ENCODE measurements at regions not wholly inside any gene's neighbourhood (a gene's known extent, or its start where the extent isn't known, plus 50 kb on each side); places are given as distances from the start of the nearest gene placed in this dataset.
"Not testable (repeated sequence)": the region's sequence is repeated elsewhere in the genome, so short reads cannot be mapped to it uniquely, and the experiment has no call there.

DNA sequence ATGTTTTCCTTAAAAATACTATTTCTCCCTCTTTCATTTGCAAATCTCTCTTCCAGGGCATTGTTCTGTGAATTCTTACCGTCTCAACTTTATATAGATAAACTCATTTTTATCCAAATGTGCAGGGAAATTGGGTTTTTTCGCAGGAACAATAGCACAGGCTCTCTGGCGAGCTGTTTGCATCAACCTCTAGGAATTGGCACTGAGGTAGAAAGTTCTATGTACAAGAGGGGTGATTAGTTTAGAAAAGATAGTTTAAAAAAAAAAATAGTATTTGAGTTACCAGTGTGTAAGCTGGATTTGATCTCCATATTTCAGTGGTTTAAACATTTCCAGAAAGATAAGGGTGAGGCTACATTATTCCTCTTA lies 129.7 kb upstream of the BTN3A2 start:
- DNase-seq = no peak

DNA sequence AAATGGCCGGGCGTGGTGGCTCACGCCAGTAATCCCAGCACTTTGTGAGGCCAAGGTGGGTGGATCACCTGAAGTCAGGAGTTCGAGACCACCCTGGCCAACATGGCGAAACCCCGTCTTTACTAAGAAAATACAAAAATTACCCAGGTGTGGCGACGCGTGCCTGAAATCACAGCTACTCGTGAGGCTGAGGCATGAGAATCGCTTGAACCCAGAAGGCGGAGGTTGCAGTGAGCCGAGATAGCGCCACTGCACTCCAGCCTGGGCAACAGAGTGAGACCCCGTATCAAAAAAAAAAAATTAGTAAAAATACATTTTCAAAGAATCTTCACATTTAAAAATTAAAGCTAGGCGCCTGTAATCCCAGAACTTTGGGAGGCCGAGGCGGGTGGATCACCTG lies 125.6 kb upstream of the BTN3A2 start:
- DNase-seq = not testable (repeated sequence)

DNA sequence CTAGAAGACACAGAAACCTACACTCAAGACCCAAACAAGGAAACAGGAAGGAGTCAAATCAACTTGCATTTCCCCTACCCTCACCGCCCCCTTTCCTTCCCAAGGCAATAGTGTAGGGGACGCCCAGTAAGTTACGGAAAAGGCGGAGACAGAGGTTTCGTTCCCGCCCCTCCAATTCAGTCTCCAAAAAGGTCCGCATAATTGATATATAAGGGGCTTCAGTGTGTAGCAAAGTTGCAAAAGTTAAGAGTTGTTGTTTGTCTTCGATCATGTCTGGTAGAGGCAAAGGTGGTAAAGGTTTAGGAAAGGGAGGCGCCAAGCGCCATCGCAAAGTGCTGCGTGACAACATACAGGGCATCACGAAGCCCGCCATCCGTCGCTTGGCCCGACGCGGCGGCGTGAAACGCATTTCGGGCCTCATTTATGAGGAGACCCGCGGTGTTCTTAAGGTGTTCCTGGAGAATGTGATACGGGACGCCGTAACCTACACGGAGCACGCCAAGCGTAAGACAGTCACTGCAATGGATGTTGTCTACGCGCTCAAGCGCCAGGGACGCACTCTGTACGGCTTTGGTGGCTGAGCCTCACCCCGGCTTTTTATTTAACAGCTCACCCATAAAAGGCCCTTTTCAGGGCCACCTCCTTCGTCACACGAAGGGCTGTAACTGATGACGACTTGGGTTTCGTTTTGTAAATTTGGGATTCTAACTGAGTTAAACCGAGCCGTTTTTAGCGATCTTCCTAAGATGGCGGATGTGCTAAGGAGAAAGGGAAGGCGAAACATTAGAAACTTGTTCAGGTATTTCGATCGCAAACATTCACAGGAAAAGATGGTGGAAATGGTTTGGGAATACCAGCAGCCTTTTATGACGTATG lies 124.6 kb upstream of the BTN3A2 start:
- DNase-seq = peak; percentile 94

DNA sequence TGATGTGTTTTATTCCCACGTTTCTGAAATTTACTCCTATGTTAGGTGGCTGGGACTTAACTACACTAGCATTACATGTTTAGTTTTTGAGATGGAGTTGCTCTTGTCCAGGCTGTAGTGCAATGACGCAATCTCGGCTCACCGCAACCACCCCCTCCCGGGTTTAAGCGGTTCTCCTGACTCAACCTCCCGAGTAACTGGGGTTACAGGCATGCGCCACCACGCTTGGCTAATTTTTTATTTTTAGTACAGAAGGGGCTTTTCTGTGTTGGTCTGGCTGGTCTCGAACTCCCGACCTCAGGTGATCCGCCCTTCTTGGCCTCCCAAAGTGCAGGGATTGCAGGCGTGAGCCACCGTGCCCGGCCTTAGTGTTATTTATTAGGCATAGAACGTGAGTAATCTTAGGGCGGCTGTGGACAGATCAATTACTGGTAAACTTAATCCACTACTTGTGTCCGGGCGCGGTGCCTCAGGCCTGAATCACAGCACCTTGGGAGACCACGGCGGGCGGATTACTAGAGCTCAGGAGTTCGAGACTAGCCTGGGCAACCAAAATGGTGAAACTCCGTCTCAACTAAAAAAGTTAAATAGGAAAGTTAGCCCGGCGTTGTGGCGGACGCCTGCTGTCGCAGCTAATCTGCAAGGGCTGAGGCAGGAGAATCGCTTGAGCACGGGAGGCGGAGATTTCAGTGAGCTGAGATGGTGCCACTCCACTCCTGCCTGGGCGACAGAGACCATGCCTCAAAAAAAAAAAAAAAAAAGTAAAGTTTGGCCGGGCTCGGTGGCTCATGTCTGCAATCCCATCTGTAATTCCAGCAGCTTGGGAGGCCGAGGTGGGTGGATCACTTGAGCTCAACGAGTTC lies 123.7 kb upstream of the BTN3A2 start:
- peak; percentile 75 for DNase-seq

DNA sequence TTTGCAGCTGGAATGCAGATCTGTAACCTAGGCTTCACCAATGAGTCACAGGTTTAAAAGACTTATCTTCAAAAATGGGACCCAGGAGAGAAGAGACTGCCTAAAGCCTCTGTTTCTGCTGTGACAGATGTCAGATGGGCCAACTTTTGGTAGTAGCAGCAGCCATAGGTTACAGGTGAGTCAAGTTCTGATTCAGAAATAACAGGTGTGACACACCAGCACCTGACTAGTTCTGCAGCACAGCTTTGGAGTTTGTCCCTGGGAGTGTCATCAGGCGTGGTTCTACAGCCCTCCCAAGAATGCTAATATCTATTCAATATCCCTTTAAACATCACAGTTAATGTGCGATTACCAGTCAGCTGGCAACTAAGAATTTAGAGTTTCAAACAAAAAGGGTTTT lies 121.9 kb upstream of the BTN3A2 start:
- DNase-seq = no peak

DNA sequence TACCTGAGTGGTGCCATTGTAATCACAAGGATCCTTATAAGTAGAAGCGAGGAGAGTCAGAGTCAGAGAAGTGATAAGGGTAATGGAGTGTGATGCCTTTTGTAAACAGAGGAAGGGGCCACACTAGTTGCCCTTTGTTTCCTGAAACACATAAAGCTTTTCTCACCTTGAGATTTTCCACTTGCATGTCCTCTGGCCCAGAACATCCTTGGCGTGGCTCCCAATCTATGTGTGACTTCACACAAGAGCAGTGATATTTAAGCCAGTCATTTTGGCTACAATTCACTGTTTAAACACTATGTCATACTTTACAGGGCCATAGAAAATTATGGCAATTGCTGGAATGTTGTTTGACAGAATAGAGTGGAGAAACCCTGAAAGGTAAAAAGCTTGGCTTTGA lies 121.2 kb upstream of the BTN3A2 start:
- DNase-seq = no peak

DNA sequence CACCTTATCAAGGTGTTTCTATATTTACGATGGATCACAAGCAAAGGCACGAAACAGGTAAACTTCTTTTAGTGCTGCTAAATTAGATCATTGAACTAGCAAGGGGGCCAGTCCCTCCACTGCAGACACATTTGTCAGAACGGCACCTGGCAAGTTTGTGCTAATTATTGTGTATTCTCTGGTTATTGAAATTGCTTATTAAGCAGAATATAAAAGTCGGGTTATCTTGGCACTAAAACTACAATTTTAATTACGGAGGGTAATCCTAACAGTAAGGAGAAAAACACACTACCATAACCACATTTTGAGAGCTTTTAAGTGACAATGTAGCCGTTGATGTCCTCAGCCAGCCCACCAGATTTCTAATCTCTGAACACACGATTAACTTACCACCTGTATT lies 118.9 kb upstream of the BTN3A2 start:
- no peak for DNase-seq

DNA sequence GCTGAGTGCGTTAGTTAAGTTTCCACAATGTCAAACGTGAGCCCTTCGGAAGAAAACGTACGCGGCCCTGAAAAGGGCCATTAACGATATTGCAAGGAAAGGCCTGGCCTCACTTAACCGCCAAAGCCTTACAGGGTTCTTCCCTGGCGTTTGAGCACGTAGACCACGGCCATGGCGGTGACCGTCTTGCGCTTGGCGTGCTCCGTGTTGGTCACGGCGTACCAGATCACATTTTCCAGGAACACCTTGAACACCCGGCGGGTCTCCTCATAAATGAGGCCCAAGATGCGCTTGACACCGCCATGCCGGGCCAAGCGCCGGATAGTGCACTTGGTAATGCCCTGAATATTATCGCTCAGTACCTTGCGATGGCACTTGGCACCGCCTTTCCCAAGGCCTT lies 118.4 kb upstream of the BTN3A2 start:
- DNase-seq = no peak

DNA sequence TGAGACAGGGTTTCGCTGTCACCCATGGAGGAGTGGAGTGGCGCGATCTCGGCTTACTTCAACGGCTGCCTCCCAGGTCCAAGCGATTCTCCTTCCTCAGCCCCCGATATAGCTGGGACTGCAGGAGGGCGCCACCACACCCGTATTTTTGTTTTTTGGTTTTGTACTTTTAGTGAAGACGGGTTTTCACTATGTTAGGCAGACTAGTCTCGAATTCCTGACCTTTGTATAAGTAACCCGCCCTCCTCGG lies 115.4 kb upstream of the BTN3A2 start:
- DNase-seq = peak; percentile 79

DNA sequence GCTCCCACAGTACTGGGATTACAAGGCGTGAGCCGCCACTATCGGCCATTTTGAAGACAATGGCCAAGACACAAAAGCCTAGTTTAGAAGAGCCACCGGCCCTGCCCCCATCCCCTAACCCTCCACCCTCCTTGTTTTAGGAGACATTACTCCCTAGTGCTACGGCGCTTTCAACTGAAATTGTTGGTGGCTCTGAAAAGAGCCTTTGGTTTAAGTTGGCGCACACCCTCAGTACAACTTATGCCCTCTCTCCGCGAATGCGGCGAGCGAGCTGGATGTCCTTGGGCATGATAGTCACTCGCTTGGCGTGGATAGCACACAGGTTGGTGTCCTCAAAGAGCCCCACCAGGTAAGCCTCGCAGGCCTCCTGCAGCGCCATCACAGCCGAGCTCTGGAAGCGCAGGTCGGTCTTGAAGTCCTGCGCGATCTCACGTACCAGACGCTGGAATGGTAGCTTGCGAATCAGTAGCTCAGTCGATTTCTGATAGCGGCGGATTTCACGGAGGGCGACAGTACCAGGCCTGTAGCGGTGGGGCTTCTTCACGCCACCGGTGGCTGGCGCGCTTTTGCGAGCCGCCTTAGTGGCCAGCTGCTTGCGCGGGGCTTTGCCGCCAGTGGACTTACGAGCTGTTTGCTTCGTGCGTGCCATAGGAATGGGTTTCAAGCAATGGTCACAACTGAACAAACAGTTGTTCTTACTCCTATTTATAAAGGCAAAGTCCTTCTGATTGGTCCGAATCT lies 114.9 kb upstream of the BTN3A2 start:
- peak; percentile 71 for DNase-seq

DNA sequence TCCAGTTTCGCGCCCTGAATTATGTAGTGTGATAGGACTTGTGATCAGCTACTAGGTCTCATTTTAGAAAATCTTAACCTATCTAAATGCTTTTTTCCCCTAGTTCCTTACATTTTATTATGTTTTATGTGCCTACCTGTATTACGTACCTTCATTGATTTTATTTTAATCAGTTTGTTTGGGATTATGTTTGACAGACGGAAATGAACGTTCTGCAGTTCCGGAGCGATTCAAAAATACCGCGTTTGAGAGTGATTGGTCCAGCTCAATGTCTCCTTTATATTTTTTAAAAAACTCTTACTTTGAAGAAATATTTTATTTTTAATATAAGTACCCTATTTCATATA lies 114.3 kb upstream of the BTN3A2 start:
- no peak for DNase-seq

DNA sequence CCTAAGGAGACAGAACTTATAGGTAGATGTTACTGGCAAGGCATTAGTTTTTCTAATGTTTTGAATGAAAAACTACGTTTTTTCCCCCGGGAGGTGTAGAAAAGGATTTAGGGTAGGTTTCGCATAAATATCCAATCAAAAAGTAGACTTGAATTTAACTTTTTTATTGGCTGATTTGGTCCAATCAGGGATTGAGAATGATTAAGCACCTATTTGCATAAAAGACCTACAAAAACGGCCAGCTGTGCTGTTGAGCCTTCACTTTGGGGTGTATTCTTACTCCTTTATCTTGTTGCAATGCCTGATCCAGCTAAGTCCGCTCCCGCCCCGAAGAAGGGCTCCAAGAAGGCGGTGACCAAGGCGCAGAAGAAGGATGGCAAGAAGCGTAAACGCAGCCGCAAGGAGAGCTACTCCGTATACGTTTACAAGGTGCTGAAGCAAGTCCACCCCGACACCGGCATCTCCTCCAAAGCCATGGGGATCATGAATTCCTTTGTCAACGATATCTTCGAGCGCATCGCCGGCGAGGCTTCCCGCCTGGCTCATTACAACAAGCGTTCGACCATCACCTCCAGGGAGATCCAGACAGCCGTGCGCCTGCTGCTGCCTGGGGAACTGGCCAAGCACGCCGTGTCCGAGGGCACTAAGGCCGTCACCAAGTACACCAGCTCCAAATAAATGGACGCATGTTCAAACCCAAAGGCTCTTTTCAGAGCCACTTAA lies 113.5 kb upstream of the BTN3A2 start:
- peak; percentile 86 for DNase-seq

DNA sequence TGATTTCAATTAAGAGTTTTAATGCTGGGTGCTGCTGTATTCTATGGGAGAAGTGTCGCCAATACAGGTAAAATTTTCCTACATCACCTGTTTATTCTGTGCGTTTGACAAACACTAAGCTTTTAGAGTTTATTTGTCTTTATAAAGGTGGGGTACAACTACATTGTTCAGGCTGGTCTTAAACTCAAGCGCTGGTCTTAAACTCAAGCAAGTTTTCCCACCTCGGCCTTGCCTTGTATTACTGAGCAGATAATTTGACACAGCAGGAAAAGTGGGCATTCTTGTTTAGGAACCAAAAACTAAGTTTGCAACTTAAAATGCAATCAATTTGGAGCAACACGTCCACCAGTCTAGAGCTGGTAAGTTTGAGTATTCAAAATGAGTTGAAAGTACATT lies 112.9 kb upstream of the BTN3A2 start:
- no peak for DNase-seq

DNA sequence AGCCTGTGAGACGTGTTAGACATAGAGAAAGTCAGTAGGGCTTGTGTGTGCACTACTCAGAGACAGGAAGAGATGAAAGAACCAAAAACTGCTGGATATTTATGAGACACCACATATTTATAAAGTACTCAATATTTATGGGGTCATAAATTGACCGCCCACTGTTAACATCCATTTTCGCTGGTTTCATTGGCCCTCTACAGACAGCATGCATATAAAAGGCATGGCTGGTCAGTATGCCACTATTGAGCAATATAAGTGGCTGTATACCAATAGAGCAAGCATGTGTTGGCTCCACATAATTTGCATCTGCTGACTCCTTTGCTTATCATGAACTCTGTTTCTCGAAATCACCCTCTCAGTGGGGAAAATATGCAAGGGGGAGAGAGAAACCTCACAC lies 110.3 kb upstream of the BTN3A2 start:
- no peak for DNase-seq

DNA sequence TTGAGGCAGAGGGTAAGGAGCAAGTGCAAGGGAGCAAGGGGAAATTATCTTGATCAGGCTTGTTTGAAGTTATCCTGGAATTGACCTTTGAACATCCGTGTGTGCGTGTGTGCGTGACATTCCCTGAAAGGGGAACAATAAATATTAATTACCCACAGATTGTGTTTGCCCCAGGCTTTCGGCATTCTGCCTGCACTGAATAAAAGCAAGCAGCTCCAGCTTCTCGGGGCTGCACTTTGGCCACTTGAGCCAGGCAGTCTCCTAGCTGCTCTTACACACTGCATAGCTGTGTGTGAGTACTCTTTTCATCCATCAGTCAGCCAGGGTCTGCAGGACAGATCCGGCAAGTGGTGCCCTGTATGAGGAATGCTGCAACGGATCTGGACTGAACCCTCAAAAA lies 107.7 kb upstream of the BTN3A2 start:
- no peak for DNase-seq

DNA sequence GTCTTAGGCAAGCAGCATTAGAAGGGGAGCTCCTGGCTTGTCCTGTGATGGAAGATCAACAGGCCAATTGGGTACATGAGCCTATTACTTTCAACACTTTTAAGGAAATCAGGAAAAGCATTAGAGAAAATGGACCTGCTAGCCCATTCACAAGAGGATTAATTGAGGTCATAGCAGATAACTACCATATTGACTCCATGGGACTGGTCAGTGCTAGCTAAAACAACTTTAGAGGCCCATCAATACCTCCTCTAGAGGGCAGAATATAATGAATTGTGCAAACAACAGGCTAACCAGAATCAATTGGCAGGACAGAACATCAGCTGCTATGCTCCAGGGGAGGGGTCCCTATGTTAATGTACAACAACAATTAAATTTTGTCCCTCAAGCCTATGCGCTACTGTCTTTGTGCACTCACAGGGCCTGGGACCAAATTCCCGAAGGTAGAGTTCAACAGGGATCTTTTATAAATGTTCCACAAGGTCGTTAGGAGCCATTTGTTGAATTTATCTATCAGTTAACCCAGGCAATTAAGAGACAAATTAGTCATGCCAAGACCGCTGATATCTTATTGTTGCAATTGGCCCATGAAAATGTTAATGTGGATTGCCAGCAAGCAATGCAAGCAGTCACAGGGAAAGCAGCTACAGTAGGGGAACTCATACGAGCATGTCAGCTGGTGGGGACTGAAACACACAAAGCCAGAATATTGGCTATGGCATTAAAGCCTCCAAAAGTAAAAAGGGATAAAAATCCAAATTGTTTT lies 106.6 kb upstream of the BTN3A2 start:
- DNase-seq = no peak

DNA sequence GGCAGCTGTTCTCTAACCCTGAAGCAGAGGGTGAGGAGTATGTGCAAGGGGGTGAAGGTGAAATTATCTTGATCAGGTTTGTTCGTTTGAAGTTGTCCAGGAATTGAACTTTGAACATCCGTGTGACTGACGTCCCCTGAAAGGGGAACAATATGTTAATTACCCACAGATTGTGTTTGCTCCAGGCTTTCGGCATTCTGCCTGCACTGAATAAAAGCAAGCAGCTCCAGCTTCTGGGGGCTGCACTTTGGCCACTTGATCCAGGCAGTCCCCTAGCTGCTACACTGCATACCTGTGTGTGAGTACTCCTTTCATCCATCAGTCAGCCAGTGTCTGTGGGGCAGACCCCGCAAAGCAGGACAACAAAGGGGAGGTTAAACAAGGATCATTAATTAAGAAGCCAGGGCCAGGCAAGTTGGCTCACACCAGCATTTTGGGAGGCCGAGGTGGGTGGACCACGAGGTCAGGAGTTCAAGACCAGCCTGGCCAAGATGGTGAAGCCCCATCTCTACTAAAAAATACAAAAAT lies 104.8 kb upstream of the BTN3A2 start:
- no peak for DNase-seq

DNA sequence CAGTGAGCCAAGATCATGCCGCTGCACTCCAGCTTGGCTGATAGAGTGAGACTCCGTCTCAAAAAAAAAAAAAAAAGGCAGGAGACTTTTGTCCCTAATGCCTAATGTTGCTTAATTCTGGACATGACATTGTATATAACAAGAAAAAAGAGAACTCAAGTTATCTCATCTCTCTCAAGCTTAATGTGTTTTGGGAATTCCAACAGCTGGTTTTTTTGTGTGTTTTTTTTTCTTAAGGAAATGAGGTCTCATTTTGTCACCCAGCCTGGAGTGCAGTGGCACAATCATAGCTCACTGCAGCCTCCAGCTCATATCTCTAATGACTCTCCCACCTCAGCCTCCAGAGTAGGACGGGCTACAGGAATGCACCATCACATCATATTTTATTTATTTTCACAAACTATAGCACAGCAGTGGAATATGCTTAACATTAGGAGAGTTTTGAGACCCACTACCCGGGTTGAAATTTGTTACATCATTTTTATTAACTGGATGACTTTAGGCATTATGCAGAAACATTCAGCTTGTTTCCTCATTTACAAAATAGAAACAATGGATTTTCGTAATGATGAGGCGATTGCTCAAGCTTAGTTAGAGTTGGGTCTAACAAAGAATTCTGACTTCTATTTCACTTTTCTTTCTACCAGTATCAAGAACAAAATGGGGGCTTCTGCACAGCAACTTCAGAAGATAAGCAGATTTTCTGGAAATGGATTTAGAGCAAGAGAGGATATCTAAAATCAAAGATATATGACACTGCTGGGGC lies 104.1 kb upstream of the BTN3A2 start:
- DNase-seq = no peak

DNA sequence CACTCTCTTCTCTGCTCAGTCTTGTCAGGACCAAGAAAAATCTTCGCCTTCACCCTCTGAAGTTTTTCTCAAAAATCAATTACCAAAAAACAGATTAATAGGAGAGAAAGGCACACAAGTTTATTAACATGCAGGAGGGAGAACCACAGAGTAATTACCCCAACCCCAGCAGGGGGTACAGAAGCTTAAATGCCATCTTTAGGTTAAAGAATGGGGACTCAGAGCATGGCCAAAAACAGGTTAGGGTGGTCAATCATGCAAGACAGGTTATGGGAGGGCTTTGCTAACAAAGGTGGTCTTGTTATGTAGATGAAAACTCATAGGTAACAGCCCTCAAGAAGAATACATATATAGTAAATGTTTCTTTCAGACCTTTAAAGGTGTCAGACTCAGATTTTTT lies 100.5 kb upstream of the BTN3A2 start:
- no peak for DNase-seq

DNA sequence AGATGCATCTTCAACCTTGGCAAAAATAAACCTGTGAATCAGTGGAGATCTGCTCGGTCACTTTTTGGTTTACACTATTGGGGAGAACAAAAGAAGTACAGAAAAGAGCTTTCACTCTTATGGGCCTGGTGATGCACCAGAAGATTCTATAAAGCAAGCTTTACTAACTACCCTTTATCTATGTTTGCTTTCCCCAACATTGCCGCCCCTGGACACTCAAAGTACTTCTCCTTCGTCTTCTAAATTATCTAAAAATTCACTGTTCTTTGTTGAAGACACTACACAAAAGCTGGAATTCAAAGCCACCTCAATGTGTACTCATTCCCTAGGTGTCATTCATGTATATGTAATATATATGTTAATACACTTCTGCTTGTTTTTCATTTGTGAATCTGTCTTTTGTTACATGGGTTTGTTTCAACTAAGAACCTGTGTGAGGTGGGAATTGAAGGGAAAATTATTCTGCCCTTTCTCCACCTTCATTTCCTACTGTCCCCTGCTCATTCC lies 97.9 kb upstream of the BTN3A2 start:
- no peak for DNase-seq
